Panc1 (cell line): ENCODE measurements at regions not wholly inside any gene's neighbourhood (a gene's known extent, or its start where the extent isn't known, plus 50 kb on each side); places are given as distances from the start of the nearest gene placed in this dataset.

Experiments
- ATAC-seq: fragments of 200-7000 bp; cut with Tn5 transposase; 2 replicates; pipeline ENCODE4 v1.9.1; 2020; ENCODE audit warnings: mild to moderate bottlenecking, moderate library complexity
- BruUV-seq: library from RNA; stranded (reverse); fragments of 400-500 nt; replicated peaks from 2 replicates; lab custom pipeline; 2021; lab: Mats Ljungman, UMichigan
- CTCF ChIA-PET: fragments of 300-600 bp; sonication (Branson Sonifier 250); formaldehyde crosslinking; loops from one replicate; lab custom pipeline; 2022; ENCODE audit warnings: antibody characterized with exemption; lab: Charles Lee
- POLR2A ChIA-PET: fragments of 300-600 bp; sonication (Branson Sonifier 250); formaldehyde crosslinking; loops from one replicate; lab custom pipeline; 2022; ENCODE audit warnings: antibody characterized with exemption; lab: Charles Lee
- DNase-seq: peaks from one replicate; pipeline ENCODE4 v3.0.0-alpha.2; 2010; ENCODE audit warnings: low read depth, low spot score
- H3K27ac ChIP-seq: 2 replicates; pipeline ENCODE4 v1.5.1; 2011; ENCODE audit warnings: mild to moderate bottlenecking, low read length, inconsistent platforms
- H3K27me3 ChIP-seq: fragments of 200-500 bp; sonication (Bioruptor generic); 2 replicates; pipeline ENCODE4 v1.6.0; 2014; ENCODE audit warnings: low read length, inconsistent platforms; ENCODE audit not compliant: control insufficient read depth, insufficient read depth
- H3K36me3 ChIP-seq: fragments of 200-500 bp; sonication (Bioruptor generic); 2 replicates; pipeline ENCODE4 v1.5.1; 2014; ENCODE audit warnings: inconsistent platforms, mild to moderate bottlenecking, low read length, moderate library complexity; ENCODE audit not compliant: control insufficient read depth, insufficient read depth
- H3K4me1 ChIP-seq: 2 replicates; pipeline ENCODE4 v1.5.1; 2011; ENCODE audit warnings: inconsistent platforms, mild to moderate bottlenecking, low read length, moderate library complexity; ENCODE audit not compliant: control insufficient read depth, insufficient read depth
- H3K4me3 ChIP-seq, 2 experiments: 2 replicates each; pipeline ENCODE4 v1.5.1; 2011 to 2012; ENCODE audit warnings: low read depth in 2 of 2, low read length in 2 of 2, mild to moderate bottlenecking in 2 of 2, inconsistent platforms in 1 of 2, moderate library complexity in 1 of 2
- H3K9me3 ChIP-seq: fragments of 200-500 bp; sonication (Bioruptor generic); 2 replicates; pipeline ENCODE4 v1.5.1; 2014; ENCODE audit warnings: low read depth, mild to moderate bottlenecking, inconsistent platforms, low read length, moderate library complexity; ENCODE audit not compliant: control insufficient read depth, insufficient read depth
- POLR2AphosphoS5 ChIP-seq: IDR thresholded peaks from 2 replicates; pipeline ENCODE4 v1.6.1; 2012; ENCODE audit warnings: mild to moderate bottlenecking, low read depth, low read length, moderate library complexity
- SIN3A ChIP-seq: IDR thresholded peaks from 2 replicates; pipeline ENCODE4 v1.6.1; 2012; ENCODE audit warnings: low read depth, mild to moderate bottlenecking, low read length, moderate library complexity, borderline replicate concordance; ENCODE audit not compliant: insufficient read depth
- TCF7L2 ChIP-seq: IDR thresholded peaks from 2 replicates; pipeline ENCODE4 v1.6.1; 2011; ENCODE audit warnings: mild to moderate bottlenecking, low read depth, low read length, inconsistent platforms
- in situ Hi-C: cut with HindIII; loops from 2 replicates; pipeline ENCODE4 v1.10.0; 2016; ENCODE audit warnings: low sequenced_read_pairs, low pct_unique_long_range_greater_than_20kb
- intact Hi-C: fragments of 100-400 bp; cut with micrococcal nuclease; formaldehyde crosslinking; loops from one replicate; pipeline ENCODE4 v1.10.0; 2022; ENCODE audit not compliant: unreplicated experiment
- TF ChIP-seq, protein P1 (sequence below): fragments of 450-650 bp; IDR thresholded peaks from 2 replicates; pipeline ENCODE4 v1.5.1; 2017; ENCODE audit warnings: mild to moderate bottlenecking
- TF ChIP-seq, protein P2 (sequence below), 2 experiments: IDR thresholded peaks; 2 replicates each; pipeline ENCODE4 v1.6.1; 2011 to 2012; ENCODE audit warnings: low read depth in 2 of 2, control low read depth in 1 of 2, low read length in 1 of 2, mild to moderate bottlenecking in 1 of 2, moderate library complexity in 1 of 2; ENCODE audit not compliant: insufficient read depth in 1 of 2

DNA sequence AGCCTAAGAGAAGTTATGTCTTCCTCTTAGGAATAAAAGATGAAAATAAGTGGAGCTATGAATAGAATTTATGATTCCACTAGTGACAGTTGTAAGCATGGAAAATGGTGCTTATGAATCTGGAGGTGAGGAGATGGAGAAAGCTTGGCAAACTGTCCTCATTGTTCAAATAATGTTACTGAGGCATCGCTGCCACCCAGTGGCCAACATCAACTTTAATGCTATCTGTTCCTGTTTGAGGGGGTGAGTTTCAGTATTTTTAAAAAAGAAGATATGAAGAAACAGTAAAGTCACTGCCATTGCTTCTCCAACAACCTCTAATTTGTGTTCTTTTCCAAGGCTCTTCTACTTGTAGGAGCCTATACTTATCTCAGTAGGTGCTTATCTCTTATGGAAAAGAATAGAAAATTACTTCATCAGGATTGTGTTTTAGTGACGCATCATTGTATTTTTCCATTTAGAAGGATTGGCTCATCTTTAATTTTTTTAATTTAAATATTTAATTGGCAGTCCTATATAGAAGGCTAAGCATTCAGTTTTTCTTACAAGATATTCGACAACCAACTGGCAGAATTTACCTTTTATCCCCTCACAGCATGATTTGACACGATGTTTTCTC is 260.4 kb upstream of the P2RY1 start:
- Histone ChIP-seq H3K27me3 (peaks cover 6% of the 10 kb centered on the region; the same call in 1 of the 2 replicates), H3K27ac (no peak overlapping the region), H3K36me3 (no peaks in the 10 kb centered on the region), H3K4me3 (no peak overlapping the region), H3K9me3 (no peaks in the 10 kb centered on the region), H3K4me1 (no peaks in the 10 kb centered on the region)
- ATAC-seq (peak; percentile 71; the same call in 1 of the 2 replicates), DNase-seq (peak; percentile 13)
- no peak for TF ChIP-seq SIN3A
- TF ChIP-seq, protein P1, sequence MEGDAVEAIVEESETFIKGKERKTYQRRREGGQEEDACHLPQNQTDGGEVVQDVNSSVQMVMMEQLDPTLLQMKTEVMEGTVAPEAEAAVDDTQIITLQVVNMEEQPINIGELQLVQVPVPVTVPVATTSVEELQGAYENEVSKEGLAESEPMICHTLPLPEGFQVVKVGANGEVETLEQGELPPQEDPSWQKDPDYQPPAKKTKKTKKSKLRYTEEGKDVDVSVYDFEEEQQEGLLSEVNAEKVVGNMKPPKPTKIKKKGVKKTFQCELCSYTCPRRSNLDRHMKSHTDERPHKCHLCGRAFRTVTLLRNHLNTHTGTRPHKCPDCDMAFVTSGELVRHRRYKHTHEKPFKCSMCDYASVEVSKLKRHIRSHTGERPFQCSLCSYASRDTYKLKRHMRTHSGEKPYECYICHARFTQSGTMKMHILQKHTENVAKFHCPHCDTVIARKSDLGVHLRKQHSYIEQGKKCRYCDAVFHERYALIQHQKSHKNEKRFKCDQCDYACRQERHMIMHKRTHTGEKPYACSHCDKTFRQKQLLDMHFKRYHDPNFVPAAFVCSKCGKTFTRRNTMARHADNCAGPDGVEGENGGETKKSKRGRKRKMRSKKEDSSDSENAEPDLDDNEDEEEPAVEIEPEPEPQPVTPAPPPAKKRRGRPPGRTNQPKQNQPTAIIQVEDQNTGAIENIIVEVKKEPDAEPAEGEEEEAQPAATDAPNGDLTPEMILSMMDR: peak; percentile 62; the same call in 1 of the 2 replicates
- in situ Hi-C loops: no loop called here
- POLR2A ChIA-PET: no interaction called here
- intact Hi-C loops: loop anchor here (2.0 kb wide), 1 partner anchor 100 kb away; no protein-coding TSS in a partner anchor
- CTCF ChIA-PET: interaction anchor here (0.6 to 0.7 kb wide), 2 partner anchors 111 to 715 kb away, joined by 3 read pairs; no protein-coding TSS in a partner anchor
- BruUV-seq: no TSS peak

DNA sequence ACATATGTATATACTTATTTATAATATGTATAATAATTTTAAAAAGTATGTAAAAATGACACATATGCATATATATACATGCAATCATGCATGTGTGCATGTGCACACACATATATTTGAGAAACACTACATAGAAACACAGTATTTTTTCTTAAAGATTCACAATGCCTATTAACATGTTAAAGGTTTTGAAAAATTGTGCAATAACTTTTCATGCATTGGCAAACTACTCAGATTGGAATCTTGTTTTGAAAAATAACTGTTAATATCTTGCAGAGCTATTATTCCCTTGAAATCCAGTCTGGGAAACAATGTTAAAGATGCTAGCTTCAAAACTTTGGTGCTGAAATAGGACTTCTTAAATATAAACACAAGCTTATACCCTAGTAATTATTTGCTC is 256.2 kb upstream of the P2RY1 start:
- DNase-seq (no peak), ATAC-seq (no peak)
- no TSS peak for BruUV-seq
- in situ Hi-C loops: no loop called here
- H3K27me3 ChIP-seq: 0 out of 2 replicates have a peak, but pooled peaks cover 6% of the 10 kb centered on the region
- no peak overlapping the region for H3K4me3 ChIP-seq
- TF ChIP-seq SIN3A (no peak), TCF7L2 (no peak), POLR2AphosphoS5 (no peak)
- TF ChIP-seq, protein P1: no peak
- TF ChIP-seq, protein P2, sequence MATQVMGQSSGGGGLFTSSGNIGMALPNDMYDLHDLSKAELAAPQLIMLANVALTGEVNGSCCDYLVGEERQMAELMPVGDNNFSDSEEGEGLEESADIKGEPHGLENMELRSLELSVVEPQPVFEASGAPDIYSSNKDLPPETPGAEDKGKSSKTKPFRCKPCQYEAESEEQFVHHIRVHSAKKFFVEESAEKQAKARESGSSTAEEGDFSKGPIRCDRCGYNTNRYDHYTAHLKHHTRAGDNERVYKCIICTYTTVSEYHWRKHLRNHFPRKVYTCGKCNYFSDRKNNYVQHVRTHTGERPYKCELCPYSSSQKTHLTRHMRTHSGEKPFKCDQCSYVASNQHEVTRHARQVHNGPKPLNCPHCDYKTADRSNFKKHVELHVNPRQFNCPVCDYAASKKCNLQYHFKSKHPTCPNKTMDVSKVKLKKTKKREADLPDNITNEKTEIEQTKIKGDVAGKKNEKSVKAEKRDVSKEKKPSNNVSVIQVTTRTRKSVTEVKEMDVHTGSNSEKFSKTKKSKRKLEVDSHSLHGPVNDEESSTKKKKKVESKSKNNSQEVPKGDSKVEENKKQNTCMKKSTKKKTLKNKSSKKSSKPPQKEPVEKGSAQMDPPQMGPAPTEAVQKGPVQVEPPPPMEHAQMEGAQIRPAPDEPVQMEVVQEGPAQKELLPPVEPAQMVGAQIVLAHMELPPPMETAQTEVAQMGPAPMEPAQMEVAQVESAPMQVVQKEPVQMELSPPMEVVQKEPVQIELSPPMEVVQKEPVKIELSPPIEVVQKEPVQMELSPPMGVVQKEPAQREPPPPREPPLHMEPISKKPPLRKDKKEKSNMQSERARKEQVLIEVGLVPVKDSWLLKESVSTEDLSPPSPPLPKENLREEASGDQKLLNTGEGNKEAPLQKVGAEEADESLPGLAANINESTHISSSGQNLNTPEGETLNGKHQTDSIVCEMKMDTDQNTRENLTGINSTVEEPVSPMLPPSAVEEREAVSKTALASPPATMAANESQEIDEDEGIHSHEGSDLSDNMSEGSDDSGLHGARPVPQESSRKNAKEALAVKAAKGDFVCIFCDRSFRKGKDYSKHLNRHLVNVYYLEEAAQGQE (IDR thresholded peaks at IDR 0.05; ENCODE audit: insufficient read depth in 1 of 2, low read depth in 2 of 2, low read length in 1 of 2): no peak
- ChIA-PET POLR2A (no interaction called here), CTCF (no interaction called here)
- no peaks in the 10 kb centered on the region for H3K9me3 ChIP-seq
- H3K36me3 ChIP-seq: no peaks in the 10 kb centered on the region
- no peak overlapping the region for H3K27ac ChIP-seq
- H3K4me1 ChIP-seq: no peaks in the 10 kb centered on the region
- intact Hi-C loops: no loop called here
